Left cardiac atrium (tissue), 4 donors: ENCODE measurements at regions not wholly inside any gene's neighbourhood (a gene's known extent, or its start where the extent isn't known, plus 50 kb on each side); places are given as distances from the start of the nearest gene placed in this dataset.
"Not testable (repeated sequence)": the region's sequence is repeated elsewhere in the genome, so short reads cannot be mapped to it uniquely, and the experiment has no call there.

Experiments used
- ATAC-seq, 2 donors: fragments of 200-7000 bp; cut with Tn5 transposase; one replicate each; pipeline ENCODE4 v1.9.1; 2020; ENCODE audit warnings: mild to moderate bottlenecking in 2 of 2, moderate library complexity in 2 of 2
- DNase-seq: peaks from one replicate; pipeline ENCODE4 v3.0.0-alpha.2; 2020
- intact Hi-C, 2 donors: fragments of 100-400 bp; cut with DNase I; formaldehyde crosslinking; loops; one replicate each; pipeline versions ENCODE4 v1.14.1 to v1.15.1; 2022 to 2023
- donor health status: DM: no; HTN: yes; CAD: no.
- donor health status: DM: no; HTN: yes; CAD: no; lungs with severe emphysema.
- donor health status: DM: yes; HTN: yes; CAD: no.
- donor health status: Dilated cardiomyopathy.

DNA sequence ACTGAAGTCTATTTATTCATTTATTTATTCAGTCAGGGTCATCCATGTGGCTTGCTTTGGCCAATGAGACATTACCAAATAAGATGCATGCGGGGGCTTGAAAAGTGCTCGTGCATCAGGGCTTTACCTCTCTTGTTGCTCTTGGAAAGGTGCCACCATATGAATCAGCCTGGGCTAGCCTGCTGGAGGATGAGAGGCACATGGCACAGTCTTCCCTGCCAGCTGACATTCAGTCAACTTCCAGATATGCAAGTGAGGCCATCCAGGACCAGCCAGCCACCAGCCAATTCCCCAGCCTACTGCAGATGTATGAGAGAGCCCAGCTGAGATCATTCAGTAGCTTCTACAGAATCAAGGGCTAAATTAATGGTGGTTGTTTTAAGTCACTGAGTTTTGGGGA lies 105.2 kb upstream of the RPH3A start:
- DNase-seq = no peak
- intact Hi-C loops = no loop called here
- no peak for ATAC-seq

DNA sequence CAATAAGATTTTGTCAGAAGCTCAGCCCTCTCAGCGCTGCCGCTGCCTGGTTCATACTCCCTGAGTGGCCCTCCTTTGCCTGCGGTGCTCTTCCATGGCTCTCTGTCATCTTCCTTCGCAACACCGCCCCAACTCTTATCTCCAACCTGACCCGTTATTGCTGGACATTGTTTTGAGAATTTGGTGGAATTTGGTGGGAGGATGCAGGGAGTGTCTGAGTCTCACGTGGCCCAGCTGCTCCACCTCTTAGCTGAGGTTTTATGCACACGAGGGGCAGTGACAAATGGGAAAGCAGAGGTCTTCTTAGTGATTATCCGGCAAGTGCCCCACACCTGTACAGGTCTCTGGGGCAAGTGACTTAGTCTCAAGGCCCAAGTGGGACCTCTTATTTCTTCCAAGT lies 97.5 kb upstream of the RPH3A start:
- no peak for DNase-seq
- ATAC-seq = no peak
- intact Hi-C loops = no loop called here

DNA sequence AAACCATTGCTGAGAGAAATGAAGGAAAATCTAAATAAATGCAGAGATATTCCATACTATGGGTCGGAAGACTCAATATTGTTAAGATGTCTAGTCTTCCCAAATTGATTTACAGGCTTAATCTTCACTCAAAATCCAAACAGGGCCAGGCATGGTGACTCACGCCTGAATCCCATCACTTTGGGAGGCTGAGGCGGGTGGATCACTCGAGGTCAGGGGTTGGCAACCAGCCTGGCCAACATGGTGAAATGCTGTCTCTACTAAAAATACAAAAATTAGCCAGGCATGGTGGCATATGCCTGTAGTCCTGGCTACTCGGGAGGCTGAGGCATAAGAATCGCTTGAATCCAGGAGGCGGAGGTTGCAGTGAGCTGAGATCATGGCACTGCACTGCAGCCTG lies 94.1 kb upstream of the RPH3A start:
- intact Hi-C loops, ATAC-seq, DNase-seq: not testable (repeated sequence)

DNA sequence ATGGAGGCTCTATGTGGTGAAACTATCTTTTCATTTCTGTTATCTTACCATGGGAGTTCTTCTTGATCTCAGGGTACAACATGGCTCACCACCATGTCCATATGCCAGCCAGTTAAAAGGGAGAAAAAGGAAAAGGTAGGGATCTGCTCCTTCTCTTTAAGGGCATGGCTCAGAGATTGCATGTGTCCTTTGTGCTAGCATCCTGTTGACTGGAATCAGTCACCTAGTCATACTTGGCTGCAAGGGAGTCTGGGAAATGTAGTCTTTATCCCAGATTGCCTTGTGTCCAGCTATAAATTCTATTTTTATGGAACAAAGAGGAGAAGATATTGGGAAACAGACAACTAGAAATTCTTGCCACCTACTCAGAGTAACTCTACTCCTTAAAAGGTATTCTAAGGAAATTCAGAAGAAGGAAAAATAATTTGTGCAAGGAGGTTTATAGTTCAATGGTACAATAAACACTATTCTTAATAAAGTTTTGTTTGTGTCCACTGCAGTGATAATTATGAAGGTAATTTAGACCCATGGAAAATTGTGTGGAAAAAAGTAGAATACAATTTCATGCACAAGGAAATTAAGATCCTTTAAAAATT lies 86.4 kb upstream of the RPH3A start:
- DNase-seq (no peak), ATAC-seq (no peak)
- intact Hi-C loops = no loop called here

DNA sequence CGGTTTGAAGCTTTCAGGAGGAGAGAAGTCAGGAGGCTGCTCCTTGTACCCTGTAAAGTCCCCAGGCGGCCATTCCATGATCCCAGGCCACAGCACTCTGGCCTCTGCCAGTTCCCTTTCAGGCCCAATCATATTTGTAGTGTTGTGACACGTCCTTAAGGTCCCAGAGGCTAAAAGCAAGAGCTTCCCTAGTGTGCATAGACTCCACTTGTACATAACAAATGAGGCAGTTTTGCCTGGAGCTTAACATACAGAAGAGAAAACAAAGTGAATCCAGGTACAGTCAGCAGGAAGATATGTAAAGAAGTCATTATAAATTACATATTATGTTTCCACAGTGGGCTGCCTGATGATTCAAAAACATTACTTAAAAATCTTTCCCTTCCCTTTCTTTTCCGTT lies 81.1 kb upstream of the RPH3A start:
- ATAC-seq = peak in 1 of 2 donors; percentile 34
- intact Hi-C loops = no loop called here
- no peak for DNase-seq

DNA sequence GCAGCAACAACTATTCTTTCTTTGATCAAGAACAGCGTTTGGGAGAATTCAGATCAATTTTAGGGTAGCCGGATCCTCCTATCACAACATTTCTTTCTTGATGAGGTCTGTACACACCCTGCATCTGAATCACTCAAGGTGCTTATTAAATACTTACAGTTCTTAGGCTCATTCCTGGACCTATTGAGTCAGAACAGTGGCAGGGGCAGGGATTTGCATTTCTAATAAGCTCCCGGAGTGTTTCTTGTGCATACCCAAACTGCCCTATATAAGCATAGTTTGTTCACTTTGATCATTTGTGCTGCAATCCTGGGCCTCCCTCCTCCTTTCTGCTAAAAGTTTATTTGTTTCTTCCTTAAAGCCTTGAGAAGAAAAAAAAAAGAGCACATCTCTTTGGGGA lies 80.5 kb upstream of the RPH3A start:
- intact Hi-C loops = no loop called here
- DNase-seq = no peak
- ATAC-seq = no peak

DNA sequence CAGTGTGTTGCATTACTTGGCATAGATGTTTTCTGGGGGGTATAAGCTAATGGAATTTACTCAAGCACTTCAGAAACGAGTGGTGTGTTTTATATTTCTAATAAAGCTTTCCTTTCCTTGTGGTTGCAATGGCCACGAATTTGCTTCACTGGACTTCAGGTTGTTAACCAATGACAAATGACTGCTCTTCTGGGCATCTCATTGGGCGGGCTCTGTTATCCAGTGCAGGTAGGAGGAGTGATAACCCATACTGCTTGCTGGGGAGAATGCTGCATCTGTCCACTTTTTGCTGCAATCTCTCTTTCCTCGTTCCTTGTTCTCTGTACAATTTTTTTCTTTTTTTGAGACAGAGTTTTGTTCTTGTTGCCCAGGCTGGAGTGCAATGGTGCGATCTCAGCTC lies 80.0 kb upstream of the RPH3A start:
- no peak for DNase-seq
- intact Hi-C loops = no loop called here
- no peak for ATAC-seq

DNA sequence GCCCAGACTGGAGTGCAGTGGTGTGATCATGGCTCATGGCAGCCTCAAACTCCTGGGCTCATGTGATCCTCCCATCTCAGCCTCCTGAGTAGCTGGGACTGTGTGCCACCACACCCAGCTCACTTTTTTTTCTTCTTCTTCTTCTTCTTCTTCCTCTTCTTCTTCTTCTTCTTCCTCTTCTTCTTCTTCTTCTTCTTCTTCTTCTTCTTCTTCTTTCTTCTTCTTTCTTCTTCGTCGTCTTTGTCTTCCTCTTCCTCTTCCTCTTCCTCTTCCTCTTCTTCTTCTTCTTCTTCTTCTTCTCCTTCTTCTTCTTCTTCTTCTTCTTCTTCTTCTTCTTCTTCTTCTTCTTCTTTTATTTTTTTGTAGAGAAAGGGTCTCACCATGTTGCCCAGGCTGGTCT lies 78.8 kb upstream of the RPH3A start:
- ATAC-seq, DNase-seq, intact Hi-C loops: not testable (repeated sequence)

DNA sequence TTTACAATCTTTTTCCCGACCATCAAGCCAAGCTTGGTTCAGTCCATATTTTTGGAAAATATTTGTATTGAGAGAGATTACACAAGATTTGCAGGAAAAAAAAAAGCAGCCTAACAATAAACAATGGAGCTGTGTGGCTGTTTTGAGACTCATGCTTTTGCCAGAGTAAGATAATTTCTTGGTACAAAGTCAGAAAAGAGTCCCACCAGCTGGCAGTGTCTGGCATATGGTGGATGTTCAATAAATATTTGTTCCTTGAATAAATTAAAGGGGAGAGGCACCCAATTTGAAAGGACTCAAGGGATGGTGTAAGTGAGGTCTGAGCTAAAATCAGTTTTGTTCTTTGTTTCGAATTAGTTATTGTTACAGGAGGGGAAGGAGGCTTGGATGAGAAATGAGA lies 78.1 kb upstream of the RPH3A start:
- DNase-seq (no peak), ATAC-seq (no peak)
- intact Hi-C loops = no loop called here

DNA sequence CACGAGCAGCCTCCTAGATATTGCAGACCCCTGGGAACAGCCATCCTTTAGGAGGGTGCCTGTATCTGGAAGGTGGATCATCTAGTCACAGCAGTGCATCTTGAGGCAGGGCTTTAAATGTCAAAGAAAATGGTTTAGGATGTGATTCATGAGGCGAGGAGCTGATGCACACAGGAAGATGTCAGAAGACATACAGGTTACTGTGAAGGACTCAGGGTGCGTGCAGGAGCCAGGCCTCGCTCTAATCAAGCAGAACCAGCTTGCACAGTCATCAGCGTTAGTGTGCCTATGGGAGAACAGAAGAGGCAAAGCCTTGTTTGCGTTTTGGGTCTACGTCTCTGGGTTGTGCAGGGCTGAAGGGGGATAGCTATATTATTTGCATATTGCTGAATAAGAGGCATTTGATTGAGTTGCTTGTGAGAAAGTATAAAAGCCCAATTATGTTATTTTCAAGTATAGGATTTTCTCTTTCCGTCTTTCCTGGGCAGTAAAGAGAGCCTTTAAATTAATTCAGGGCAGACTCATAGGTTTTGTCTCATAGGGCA lies 77.3 kb upstream of the RPH3A start:
- intact Hi-C loops = no loop called here
- ATAC-seq = no peak
- DNase-seq = no peak

DNA sequence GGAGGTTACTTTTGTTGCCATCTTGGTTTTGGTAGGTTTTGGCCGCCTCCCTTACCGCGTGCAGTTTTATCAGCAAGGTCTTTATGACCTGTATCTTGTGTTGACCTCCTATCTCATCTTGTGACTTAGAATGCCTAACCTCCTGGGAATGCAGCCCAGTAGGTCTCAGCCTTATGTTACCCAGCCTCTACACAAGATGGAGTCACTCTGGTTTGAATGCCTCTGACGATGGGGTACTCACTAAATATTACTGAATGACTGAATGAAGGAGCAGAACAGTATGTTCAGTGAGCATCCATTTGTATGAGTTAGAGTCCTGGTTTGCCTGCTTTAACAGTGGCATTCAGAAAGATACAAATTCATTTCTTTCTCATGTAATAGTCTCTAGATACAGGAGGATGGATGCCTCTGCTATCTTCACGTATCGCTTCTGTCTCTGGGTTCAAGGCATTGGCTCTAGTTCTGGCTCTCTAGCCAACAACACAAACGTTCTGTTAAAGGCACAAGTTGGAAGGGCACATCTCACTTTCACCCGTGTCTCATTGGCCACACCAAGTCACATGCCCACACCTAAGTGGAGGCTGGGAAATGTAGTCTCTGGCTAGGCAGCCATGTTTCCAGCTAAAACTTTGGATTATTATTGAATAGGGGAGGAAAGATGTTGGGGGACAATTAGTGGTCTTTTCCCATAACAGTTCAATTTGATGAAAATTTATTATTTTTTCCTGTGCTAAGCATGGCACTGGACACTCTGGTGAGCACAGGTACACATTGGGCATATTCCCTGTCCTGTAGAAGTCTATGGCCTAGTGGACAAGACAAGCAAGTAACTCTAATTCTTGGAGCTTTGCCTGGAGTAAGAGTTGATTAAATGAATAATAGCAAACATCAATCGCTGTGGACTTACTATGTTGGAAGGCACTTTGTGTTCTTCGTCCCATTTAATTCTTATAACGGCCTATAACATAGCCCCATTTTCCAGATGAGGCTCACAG lies 75.2 kb upstream of the RPH3A start:
- intact Hi-C loops = no loop called here
- DNase-seq (no peak), ATAC-seq (no peak)

DNA sequence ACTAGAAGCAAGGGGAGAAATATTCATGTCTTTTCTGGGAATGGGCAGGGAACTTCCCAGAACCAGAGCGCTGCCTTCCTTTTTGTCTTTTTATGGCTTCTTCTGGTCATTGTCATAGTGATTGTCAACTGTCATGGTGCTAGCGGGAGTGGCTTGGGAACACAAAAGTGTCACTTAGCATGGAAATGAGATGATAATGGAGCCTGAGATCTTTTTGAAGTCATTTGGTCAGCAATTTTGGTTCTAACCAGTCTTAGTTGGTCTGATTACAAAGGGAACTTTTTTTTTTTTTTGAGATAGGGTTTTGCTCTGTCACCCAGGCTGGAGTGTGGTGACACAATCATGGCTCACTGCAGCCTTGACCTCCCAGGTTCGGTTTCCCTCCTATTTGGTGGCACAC lies 62.7 kb upstream of the RPH3A start:
- DNase-seq (no peak), ATAC-seq (no peak)
- intact Hi-C loops = no loop called here

DNA sequence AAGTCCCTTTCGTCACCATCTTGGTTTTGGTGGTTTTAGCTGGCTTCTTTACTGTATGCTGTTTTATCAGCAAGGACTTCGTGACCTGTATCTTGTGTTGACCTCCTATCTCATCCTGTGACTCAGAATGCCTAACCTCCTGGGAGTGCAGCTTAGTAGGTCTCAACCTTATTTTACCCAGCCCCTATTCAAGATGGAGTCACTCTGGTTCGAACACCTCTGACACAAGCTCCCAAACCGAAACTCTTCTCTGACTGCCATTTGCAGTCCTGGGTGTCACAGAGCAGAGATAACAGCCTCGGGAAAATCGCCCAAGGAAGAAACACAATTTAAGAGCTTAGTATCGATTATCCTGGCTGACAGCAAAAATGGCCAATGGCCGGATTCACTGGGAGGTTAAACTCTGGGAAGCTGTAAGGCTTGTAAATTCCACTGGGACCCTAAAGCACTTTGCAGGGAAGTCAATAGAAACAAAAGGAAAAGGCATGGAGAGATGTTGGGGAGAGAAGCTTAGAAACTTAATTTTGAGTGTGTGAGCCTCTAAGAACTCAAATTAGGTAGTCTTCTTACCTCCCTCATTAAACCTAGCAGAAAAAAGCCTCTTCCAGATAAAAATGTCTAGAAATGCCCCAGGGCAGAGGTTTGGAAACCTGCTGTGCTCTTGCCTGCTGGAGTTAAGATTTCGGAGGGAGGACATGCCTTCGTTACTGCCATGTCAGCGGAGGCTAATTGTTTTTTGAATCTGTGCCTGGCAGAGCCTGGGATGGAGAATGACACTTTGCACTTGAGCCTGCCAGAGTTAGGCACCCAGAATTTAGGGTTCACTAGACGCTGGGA lies 56.5 kb upstream of the RPH3A start:
- intact Hi-C loops = no loop called here
- ATAC-seq (no peak), DNase-seq (no peak)

DNA sequence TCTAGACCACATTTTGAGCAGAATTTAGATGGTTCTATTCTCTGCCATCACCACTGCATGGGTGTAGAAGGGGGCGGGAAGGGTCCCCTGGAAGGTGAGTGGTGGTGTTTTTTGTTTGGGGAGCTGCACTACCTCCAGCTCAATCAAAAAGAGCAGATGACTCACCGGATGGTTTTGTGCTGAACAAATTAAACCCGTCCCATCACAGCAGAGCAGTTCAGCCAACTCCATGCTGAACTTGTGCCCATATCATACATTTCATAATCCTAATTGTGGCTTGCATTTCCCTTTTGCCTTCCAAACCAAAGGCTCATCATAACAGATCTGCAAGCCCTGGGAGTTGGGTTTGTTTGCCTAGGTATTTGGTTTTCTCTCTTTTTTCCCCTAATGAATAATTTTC lies 53.0 kb upstream of the RPH3A start:
- DNase-seq = no peak
- intact Hi-C loops = no loop called here
- ATAC-seq = peak in 1 of 2 donors; percentile 34

DNA sequence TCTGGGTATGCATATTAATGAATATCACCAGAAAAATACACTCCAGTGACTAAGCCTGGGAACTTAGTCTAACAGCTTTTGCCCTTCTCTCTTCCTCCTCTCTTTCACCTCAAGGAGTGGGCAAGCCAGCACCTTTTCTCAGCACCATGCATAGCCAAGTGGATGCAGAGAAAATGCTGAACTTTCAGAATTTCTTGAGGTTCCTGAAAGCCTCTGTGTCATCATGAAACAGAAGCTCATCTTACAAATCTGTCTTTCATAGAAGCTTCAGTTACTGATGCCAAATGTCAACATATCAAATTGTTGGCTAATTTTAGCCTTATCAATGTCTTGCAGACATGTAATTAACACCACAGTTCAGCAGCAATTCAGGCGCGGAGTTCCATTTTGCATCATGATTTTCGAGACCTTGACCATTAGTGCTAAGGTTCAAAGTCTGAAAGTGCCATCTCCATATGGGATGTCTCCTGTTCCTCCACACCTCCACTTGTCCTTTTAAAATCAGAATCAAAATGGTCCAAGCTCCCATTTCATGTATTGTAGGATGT lies 51.1 kb upstream of the RPH3A start:
- ATAC-seq = no peak
- DNase-seq = no peak
- intact Hi-C loops = no loop called here

DNA sequence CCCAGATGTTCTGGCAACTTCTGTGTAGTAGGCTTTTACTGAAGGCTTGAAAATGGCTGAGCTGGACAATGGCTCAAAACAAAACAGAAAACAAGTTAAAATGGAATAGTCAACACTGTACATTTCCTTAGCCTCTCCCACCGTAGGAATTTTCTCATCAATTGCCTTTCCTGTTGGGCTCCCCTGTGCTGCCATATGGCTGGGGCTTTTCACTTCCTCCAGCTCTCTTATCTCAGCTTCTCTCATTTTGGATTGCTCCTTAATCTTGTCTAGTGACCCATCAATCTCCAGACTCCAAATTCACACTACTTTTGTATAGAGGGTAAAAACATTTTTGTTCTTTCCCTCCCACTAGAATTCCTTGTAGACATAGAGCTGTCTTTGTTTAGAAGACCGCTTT lies 50.4 kb upstream of the RPH3A start:
- DNase-seq (no peak), ATAC-seq (no peak)
- intact Hi-C loops = no loop called here
